T47D (cell line): ENCODE measurements at regions not wholly inside any gene's neighbourhood (a gene's known extent, or its start where the extent isn't known, plus 50 kb on each side); places are given as distances from the start of the nearest gene placed in this dataset.
A peak's percentile ranks its signal among the peaks of the same experiment; 100 is the strongest.

Source experiments
- DNase-seq, 2 experiments: peaks; one replicate each; pipeline versions ENCODE4 v3.0.0 to v3.0.0-alpha.2; 2011 to 2012; ENCODE audit warnings: low read depth in 1 of 2, low spot score in 1 of 2
- JUND ChIP-seq: IDR thresholded peaks from 2 replicates; pipeline ENCODE4 v1.6.1; 2012; ENCODE audit warnings: low read depth
- in situ Hi-C: cut with HindIII; loops from 2 replicates; pipeline ENCODE4 v1.10.0; 2016; ENCODE audit warnings: low sequenced_read_pairs, low pct_unique_long_range_greater_than_20kb

DNA sequence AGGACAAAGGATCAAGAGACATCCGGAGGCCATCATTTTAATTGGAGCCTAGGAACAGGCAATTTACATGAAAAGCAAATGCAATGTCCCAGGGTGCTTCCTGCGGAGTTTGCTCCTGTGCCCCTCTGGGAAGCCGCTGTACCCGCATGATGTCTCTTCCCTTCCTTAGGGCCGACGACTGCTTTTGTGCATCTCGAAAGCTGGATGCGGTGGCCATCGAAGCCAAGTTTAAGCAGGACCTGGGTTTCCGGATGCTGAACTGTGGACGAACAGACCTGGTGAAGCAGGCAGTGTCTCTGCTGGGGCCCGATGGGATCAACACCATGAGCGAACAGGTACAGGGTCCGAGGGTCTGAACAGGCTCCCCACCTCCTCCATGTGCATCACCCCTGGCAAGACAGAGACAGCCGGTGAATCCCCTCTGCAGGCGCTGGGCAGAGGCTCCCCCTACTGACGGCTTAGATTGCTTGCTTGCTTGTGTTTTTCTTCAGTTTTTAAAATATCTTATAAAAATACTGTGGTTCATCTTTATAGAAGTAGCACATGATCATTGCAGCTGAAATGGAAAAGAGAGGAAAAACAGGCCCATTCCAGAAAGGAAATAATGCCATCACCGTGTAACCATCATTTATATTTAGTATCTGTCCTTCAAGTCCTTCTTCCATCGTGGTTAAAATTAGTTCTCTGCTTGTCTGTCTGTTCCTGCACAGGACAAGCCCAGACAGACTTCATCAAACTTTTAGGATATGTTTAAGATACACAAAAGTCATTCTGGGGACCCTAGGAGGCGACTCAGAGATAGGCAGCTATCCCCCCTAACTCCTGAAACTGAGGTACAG lies 75.4 kb upstream of the PWP1 start:
- DNase-seq, result peak; percentile 31 to 40
- TF ChIP-seq JUND, result no peak
- in situ Hi-C loops, result no loop called here

DNA sequence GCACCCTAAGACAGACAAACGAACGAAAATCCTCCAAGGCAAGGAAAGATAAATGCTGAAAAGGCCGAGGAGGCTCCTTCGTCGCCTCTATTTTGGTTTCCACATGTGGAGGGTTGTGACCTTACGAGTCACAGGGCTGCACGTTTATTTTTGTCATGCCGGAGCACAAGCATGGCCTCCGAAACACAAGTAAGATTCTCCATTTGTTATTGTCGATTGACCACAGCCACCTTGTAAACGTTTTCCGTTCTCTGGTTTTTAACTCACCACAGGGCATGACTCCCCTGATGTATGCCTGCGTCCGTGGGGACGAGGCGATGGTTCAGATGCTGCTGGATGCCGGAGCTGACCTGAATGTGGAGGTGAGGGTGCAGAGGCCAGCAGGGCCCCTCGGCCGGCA lies 73.1 kb upstream of the PWP1 start:
- DNase-seq, result no peak
- in situ Hi-C loops, result no loop called here
- no peak for TF ChIP-seq JUND

DNA sequence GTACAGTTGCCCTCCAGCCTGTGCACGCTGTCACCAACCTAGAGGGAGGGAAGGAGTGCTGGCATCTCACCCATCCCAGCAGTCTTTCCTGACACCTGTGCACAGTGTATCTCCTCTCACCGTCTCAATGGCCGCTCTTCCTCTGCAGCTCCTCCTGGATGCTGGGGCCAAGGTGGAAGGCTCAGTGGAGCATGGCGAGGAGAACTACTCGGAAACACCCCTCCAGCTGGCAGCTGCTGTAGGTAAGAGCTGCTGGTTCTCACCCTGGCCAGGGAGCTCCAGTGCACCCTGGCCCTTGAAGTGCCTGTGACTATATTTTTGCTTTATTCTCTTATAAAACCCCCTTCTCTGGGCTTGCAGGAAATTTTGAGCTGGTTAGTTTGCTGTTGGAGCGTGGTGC lies 68.7 kb upstream of the PWP1 start:
- in situ Hi-C loops, result no loop called here
- no peak for DNase-seq
- no peak for TF ChIP-seq JUND

DNA sequence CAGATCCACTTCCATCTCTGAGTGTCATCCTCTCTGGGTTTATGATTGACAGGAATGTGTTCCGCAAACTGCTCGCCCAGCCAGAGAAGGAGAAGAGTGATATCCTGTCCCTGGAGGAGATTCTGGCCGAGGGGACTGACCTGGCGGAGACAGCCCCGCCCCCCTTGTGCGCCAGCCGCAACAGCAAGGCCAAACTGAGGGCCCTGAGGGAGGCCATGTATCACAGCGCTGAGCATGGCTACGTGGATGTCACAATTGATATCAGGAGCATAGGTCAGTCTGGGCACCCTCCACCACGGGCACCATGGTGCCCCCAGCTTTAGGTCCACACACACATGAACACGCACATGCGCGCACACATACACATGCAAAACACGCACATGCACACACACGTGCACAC lies 67.5 kb upstream of the PWP1 start:
- no peak for TF ChIP-seq JUND
- DNase-seq, result no peak
- in situ Hi-C loops, result no loop called here

DNA sequence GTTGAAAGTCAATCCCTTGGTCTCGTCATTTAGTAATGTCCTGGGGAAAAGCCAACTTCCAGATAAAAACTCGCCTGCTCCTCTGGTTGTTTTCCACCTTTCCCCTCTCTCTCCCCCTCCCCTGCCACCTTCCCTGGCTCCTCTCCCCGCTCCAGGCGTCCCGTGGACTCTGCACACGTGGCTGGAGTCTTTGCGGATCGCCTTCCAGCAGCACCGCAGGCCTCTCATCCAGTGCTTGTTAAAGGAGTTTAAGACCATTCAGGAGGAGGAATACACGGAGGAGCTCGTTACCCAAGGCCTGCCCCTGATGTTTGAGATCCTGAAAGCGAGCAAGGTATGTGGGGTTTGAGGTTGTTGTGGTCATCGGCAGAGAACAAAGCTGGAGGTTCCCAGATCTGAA lies 65.8 kb upstream of the PWP1 start:
- no peak for TF ChIP-seq JUND
- in situ Hi-C loops, result no loop called here
- no peak for DNase-seq

DNA sequence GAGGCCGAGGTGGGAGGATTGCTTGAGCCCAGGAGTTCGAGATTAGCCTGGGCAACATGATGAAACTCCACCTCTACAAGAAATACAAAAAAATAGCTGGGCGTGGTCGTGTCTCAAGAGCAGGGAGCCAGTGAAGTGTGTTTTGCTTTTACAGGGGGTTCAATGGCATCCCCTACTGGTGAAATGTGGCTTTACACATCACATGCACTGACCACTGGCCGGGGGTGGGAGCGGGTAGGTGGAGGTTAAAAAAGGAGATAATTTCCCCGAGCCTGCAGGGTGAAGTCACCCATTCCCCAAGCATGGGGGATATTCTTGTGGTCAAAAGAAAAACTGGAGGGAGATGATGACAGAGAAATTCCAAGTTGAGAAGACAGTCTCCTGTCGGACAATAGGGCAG lies 63.6 kb upstream of the PWP1 start:
- in situ Hi-C loops, result no loop called here
- DNase-seq, result peak in 1 of 2 experiments; percentile 29
- TF ChIP-seq JUND, result no peak

DNA sequence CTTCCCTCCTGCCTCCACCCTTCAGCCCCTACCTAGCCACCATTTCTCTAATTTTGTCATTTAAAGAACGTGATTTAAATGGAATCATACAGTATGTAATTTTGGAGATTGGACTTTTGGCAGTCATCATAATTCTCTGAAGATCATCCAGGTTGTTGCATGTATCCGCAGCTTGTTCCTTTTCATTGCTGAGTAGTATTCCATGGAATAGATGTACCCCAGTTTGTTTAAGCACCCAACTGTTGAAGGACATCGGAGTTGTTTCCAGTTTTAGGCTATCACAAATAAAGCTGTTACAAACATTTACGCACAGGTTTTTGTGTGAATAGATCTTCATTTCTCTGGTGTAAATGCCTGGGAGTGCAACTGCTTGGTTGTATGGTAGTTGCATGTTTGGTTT lies 61.1 kb upstream of the PWP1 start:
- TF ChIP-seq JUND, result no peak
- no peak for DNase-seq
- in situ Hi-C loops, result no loop called here

DNA sequence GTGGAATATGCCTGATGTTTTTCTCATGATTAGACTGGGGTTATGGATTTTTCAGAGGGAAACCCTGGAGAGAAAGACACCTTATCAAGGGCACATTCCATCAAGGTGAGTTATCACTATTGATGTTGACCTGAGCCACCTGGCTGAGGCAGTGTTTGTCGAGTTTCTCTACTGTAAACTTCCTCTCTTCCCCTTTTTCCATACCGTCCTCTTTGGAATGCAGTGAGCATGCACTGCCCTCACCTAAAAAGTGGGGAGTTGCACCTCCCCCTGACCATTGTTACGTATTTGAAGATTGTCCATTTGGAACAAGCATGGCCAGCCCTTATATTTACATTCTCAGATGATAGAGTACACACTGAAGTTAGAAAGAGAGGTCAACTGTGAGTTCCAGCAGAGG lies 53.9 kb upstream of the PWP1 start:
- TF ChIP-seq JUND, result no peak
- in situ Hi-C loops, result no loop called here
- DNase-seq, result no peak

DNA sequence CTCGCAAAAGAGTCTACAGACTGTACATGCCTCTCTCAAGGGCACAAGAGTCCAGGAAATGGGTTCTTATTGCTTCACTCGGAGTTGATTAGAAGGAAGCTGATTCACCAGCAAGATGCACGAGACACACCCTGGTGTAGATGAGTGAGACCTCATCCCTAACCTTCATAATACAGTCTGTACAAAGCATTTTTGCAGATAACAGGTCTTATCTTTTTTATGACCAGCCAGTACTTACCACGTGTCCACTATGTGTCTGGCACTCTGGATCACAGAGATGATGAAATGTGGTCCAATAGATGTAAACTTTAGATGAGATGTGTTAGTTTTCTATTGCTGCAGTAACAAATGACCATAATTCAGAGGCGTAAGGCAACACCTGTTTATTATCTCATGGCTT lies 53.4 kb upstream of the PWP1 start:
- in situ Hi-C loops, result no loop called here
- DNase-seq, result no peak
- TF ChIP-seq JUND, result no peak

DNA sequence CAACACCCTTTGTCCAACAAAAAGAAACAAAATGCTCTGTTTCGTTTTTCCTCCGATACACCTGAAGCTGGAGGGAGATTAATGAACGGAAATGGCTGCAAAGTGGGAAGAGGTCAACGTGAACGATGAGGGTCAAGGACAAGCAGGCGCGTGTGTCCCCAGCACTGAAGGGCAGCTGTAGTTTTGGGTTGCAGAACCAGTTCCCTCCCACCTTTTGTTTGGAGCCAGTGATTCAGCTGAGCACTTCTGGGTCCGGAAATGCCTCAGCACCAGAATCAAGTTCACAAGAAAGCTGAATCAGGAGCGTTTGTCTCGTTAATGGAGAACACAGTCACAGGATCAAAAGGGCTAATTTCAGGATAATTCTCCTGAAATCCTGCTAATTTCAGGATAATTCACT lies 51.1 kb upstream of the PWP1 start:
- no peak for TF ChIP-seq JUND
- in situ Hi-C loops, result no loop called here
- no peak for DNase-seq

DNA sequence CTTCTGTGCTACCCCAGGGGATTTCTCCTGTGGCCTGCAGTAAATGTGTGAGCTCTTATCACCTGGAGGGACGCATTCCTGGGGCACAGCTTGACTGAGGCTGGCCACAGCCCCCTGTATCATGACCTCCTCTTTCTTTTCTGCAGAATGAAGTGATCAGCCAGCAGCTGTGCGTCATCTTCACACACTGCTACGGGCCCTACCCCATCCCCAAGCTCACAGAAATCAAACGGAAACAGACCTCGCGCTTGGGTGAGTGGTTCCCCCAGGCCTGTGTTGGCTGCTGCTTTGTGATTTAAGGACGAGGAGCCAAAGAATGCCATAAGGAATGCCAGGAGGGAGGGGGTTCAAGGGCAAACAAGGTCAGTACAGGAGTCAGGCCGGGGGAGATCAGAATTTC lies 50.5 kb upstream of the PWP1 start:
- DNase-seq, result no peak
- no peak for TF ChIP-seq JUND

More for the DNA sequence above, 50.5 kb upstream of the PWP1 start:
- in situ Hi-C loops, result no loop called here
